ENCODE measurements at regions not wholly inside any gene's neighbourhood (a gene's known extent, or its start where the extent isn't known, plus 50 kb on each side); places are given as distances from the start of the nearest gene placed in this dataset.

DNA sequence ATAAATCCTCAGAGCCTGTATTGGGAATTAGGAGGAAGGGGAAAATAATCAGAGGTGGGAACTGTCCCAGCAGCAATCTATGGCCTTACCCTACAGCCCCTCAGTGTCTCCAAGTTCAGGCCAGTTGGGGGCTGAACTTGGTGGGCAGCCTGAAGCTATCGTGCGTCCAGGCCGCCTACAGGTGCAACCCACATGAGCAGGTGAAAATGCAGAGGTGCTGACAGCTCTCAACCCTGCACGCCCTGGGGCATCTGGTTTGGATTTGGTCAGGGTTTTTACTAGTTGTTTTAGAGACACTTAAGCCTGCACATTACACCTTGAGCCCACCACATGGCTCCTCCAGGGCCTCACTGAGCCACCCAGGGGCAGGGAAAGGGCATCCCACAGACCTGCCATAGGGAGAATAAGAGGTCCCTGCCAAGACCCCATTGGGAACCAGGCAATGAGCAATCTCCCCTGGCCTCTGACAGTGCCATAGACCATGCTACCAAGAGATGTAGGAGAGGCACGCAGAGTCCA is 209.5 kb downstream of the FOXD2 start:
- TF ChIP-seq, protein P1, sequence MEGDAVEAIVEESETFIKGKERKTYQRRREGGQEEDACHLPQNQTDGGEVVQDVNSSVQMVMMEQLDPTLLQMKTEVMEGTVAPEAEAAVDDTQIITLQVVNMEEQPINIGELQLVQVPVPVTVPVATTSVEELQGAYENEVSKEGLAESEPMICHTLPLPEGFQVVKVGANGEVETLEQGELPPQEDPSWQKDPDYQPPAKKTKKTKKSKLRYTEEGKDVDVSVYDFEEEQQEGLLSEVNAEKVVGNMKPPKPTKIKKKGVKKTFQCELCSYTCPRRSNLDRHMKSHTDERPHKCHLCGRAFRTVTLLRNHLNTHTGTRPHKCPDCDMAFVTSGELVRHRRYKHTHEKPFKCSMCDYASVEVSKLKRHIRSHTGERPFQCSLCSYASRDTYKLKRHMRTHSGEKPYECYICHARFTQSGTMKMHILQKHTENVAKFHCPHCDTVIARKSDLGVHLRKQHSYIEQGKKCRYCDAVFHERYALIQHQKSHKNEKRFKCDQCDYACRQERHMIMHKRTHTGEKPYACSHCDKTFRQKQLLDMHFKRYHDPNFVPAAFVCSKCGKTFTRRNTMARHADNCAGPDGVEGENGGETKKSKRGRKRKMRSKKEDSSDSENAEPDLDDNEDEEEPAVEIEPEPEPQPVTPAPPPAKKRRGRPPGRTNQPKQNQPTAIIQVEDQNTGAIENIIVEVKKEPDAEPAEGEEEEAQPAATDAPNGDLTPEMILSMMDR (IDR thresholded peaks at IDR 0.05) = no peak
- TF ChIP-seq POLR2A (IDR thresholded peaks at IDR 0.05) = no peak

Data from uterus (tissue), 2 donors.